Heart left ventricle (tissue), 13 donors: ENCODE measurements at regions not wholly inside any gene's neighbourhood (a gene's known extent, or its start where the extent isn't known, plus 50 kb on each side); places are given as distances from the start of the nearest gene placed in this dataset.

Experiments
- CTCF ChIP-seq, 12 donors: fragments of 200-600 bp; sonication (generic) in 4 of 12; IDR thresholded peaks; one replicate each; pipeline versions ENCODE4 v1.5.0 to v1.8.0; 2018 to 2022; ENCODE audit warnings: antibody characterized with exemption in 12 of 12, mild to moderate bottlenecking in 5 of 12
- POLR2A ChIP-seq, 2 donors: fragments of 450-650 bp; IDR thresholded peaks; one replicate each; pipeline ENCODE4 v1.6.1; 2017; ENCODE audit warnings: antibody characterized with exemption in 2 of 2, mild to moderate bottlenecking in 2 of 2, moderate library complexity in 2 of 2
- donor health status: ischemic (EF 13 %, LVEDD 7.1; RV severe dilation, severe dysfunction).
- donor health status: DM: no; HTN: yes; CAD: no.
- donor health status: DM: no; HTN: no; CAD: no.
- donor health status: ischemic (EF 25% LVEDD 6.9; RV normal size, moderate dysfunction).
- donor health status: ischemic (EF 25% LVEDD 5.7; RV mildly dilated, moderate dysfunction).
- donor health status: ischemic (EF 35%, LVEDD 5.7; RV mildly dilated, moderate dysfunction).
- donor health status: nonischemic (EF 11% LVEDD 7.7; RV severe dilation, severe dysfunction).
- donor health status: DM: yes; HTN: yes; CAD: no.
- donor health status: PGD.
- donor health status: ischemic (EF 29% LVEDD 5.4; RV normal size, mild dysfunction).
- donor health status: nonischemic (EF 23%, LVEDD 6.1; RV moderate dilation, normal function).

GRCh38 chr16:14322186-14322585 lies 251.1 kb downstream of the MRTFB start:
- TF ChIP-seq CTCF (IDR thresholded peaks at IDR 0.05): no peak
- no peak for TF ChIP-seq POLR2A (IDR thresholded peaks at IDR 0.05)
